ENCODE measurements at regions not wholly inside any gene's neighbourhood (a gene's known extent, or its start where the extent isn't known, plus 50 kb on each side); places are given as distances from the start of the nearest gene placed in this dataset.
A peak's percentile ranks its signal among the peaks of the same experiment; 100 is the strongest.

- H3K4me3 Mint-ChIP-seq: no peak overlapping the region
- H3K4me1 Mint-ChIP-seq: peaks cover 0 to 4% (median 2%) of the 10 kb centered on the region in 3 donors
- H3K36me3 Mint-ChIP-seq: peaks cover 3% of the 10 kb centered on the region
- no peak overlapping the region for H3K27ac Mint-ChIP-seq
- H3K9me3 Mint-ChIP-seq: no peaks in the 10 kb centered on the region
- no peaks in the 10 kb centered on the region for H3K27me3 Mint-ChIP-seq
Measured at GRCh38 chr14:31936115-31936514, 141.0 kb upstream of the ARHGAP5 start.

- Mint-ChIP-seq H3K36me3 (peaks cover 2% of the 10 kb centered on the region), H3K4me1 (peaks cover 0 to 4% (median 2%) of the 10 kb centered on the region in 3 donors), H3K9me3 (no peaks in the 10 kb centered on the region), H3K27me3 (peaks cover under 1% of the 10 kb centered on the region), H3K27ac (no peak overlapping the region), H3K4me3 (no peak overlapping the region)
Measured at GRCh38 chr14:31937730-31938346, 139.3 kb upstream of the ARHGAP5 start.

GRCh38 chr14:31939934-31940333 is 137.2 kb upstream of the ARHGAP5 start:
- no peaks in the 10 kb centered on the region for H3K36me3 Mint-ChIP-seq
- peaks cover 1% of the 10 kb centered on the region for H3K27me3 Mint-ChIP-seq
- no peak overlapping the region for H3K27ac Mint-ChIP-seq
- no peaks in the 10 kb centered on the region for H3K9me3 Mint-ChIP-seq
- H3K4me3 Mint-ChIP-seq: no peak overlapping the region
- H3K4me1 Mint-ChIP-seq: peaks cover 5 to 14% (median 11%) of the 10 kb centered on the region in 3 donors

GRCh38 chr14:31941487-31941886 is 135.6 kb upstream of the ARHGAP5 start:
- Mint-ChIP-seq H3K9me3 (no peaks in the 10 kb centered on the region), H3K27ac (no peak overlapping the region), H3K36me3 (no peaks in the 10 kb centered on the region), H3K27me3 (peaks cover 1% of the 10 kb centered on the region), H3K4me3 (no peak overlapping the region), H3K4me1 (peaks cover 9 to 24% (median 15%) of the 10 kb centered on the region in 3 donors)

- Mint-ChIP-seq H3K27me3 (peaks cover 1% of the 10 kb centered on the region), H3K4me1 (peaks cover 9 to 25% (median 17%) of the 10 kb centered on the region in 3 donors)
Measured at GRCh38 chr14:31942166-31942841, 134.8 kb upstream of the ARHGAP5 start.

GRCh38 chr14:31943217-31943799 is 133.8 kb upstream of the ARHGAP5 start:
- Mint-ChIP-seq H3K36me3 (no peaks in the 10 kb centered on the region), H3K4me1 (peaks cover 9 to 29% (median 15%) of the 10 kb centered on the region in 3 donors), H3K27ac (no peak overlapping the region), H3K9me3 (no peaks in the 10 kb centered on the region), H3K4me3 (no peak overlapping the region), H3K27me3 (peaks cover 1% of the 10 kb centered on the region)

More at GRCh38 chr14:31942166-31942841, 134.8 kb upstream of the ARHGAP5 start:
- no peaks in the 10 kb centered on the region for H3K9me3 Mint-ChIP-seq
- no peak overlapping the region for H3K27ac Mint-ChIP-seq
- no peak overlapping the region for H3K4me3 Mint-ChIP-seq
- no peaks in the 10 kb centered on the region for H3K36me3 Mint-ChIP-seq

- Mint-ChIP-seq H3K27ac (no peak overlapping the region), H3K36me3 (no peaks in the 10 kb centered on the region), H3K4me3 (no peak overlapping the region), H3K9me3 (no peaks in the 10 kb centered on the region), H3K4me1 (peaks cover 9 to 29% (median 15%) of the 10 kb centered on the region in 3 donors), H3K27me3 (peaks cover 1% of the 10 kb centered on the region)
Measured at GRCh38 chr14:31943861-31944255, 133.2 kb upstream of the ARHGAP5 start.

GRCh38 chr14:31944256-31945073 is 132.6 kb upstream of the ARHGAP5 start:
- peak overlapping the region in 2 of 3 donors; percentile 54 to 85 for H3K27ac Mint-ChIP-seq
- peak overlapping the region in 3 of 4 donors; percentile 58 to 83 (median 75) for H3K4me3 Mint-ChIP-seq
- H3K36me3 Mint-ChIP-seq: no peaks in the 10 kb centered on the region
- peaks cover 1% of the 10 kb centered on the region for H3K27me3 Mint-ChIP-seq
- H3K9me3 Mint-ChIP-seq: no peaks in the 10 kb centered on the region
- peaks cover 9 to 29% (median 15%) of the 10 kb centered on the region in 3 donors for H3K4me1 Mint-ChIP-seq

- Mint-ChIP-seq H3K4me1 (peaks cover 9 to 32% (median 15%) of the 10 kb centered on the region in 3 donors), H3K36me3 (no peaks in the 10 kb centered on the region), H3K27ac (peak overlapping the region in 1 of 3 donors; percentile 85), H3K9me3 (no peaks in the 10 kb centered on the region), H3K27me3 (peaks cover 3% of the 10 kb centered on the region), H3K4me3 (peak overlapping the region in 3 of 4 donors; percentile 58 to 83 (median 75))
Measured at GRCh38 chr14:31945074-31945613, 132.0 kb upstream of the ARHGAP5 start.

- Mint-ChIP-seq H3K4me1 (peaks cover 9 to 32% (median 15%) of the 10 kb centered on the region in 3 donors), H3K27me3 (peaks cover 3% of the 10 kb centered on the region), H3K4me3 (peak overlapping the region in 1 of 4 donors; percentile 83), H3K36me3 (no peaks in the 10 kb centered on the region), H3K9me3 (no peaks in the 10 kb centered on the region), H3K27ac (no peak overlapping the region)
Measured at GRCh38 chr14:31945701-31946100, 131.4 kb upstream of the ARHGAP5 start.

GRCh38 chr14:31947076-31947475 is 130.0 kb upstream of the ARHGAP5 start:
- Mint-ChIP-seq H3K27me3 (peaks cover 3% of the 10 kb centered on the region), H3K4me3 (peak overlapping the region in 1 of 4 donors; percentile 70), H3K36me3 (no peaks in the 10 kb centered on the region), H3K4me1 (peaks cover 9 to 33% (median 15%) of the 10 kb centered on the region in 3 donors), H3K9me3 (no peaks in the 10 kb centered on the region), H3K27ac (no peak overlapping the region)

- no peak overlapping the region for H3K4me3 Mint-ChIP-seq
- peaks cover 4% of the 10 kb centered on the region for H3K27me3 Mint-ChIP-seq
- H3K9me3 Mint-ChIP-seq: no peaks in the 10 kb centered on the region
- peaks cover 9 to 33% (median 15%) of the 10 kb centered on the region in 3 donors for H3K4me1 Mint-ChIP-seq
- H3K27ac Mint-ChIP-seq: no peak overlapping the region
- H3K36me3 Mint-ChIP-seq: no peaks in the 10 kb centered on the region
Measured at GRCh38 chr14:31947680-31948595, 129.2 kb upstream of the ARHGAP5 start.

- Mint-ChIP-seq H3K27me3 (peaks cover 4% of the 10 kb centered on the region), H3K4me1 (peaks cover 7 to 30% (median 9%) of the 10 kb centered on the region in 3 donors), H3K36me3 (no peaks in the 10 kb centered on the region), H3K9me3 (no peaks in the 10 kb centered on the region), H3K27ac (no peak overlapping the region), H3K4me3 (no peak overlapping the region)
Measured at GRCh38 chr14:31949709-31950108, 127.4 kb upstream of the ARHGAP5 start.

- Mint-ChIP-seq H3K27me3 (peaks cover 4% of the 10 kb centered on the region), H3K27ac (no peak overlapping the region), H3K36me3 (no peaks in the 10 kb centered on the region), H3K9me3 (no peaks in the 10 kb centered on the region), H3K4me3 (no peak overlapping the region), H3K4me1 (peaks cover under 1 to 23% (median 4%) of the 10 kb centered on the region in 3 donors)
Measured at GRCh38 chr14:31950331-31950730, 126.8 kb upstream of the ARHGAP5 start.

Data from IgD-negative memory B cell (primary cell).